Activated CD8-positive, alpha-beta T cell treated with anti-CD3 and anti-CD28 coated beads for 36 hours (primary cell): ENCODE measurements at regions not wholly inside any gene's neighbourhood (a gene's known extent, or its start where the extent isn't known, plus 50 kb on each side); places are given as distances from the start of the nearest gene placed in this dataset.

ENCODE experiments used
- ATAC-seq: fragments of 200-7000 bp; cut with Tn5 transposase; one replicate; pipeline ENCODE4 v1.10.0; 2021; ENCODE audit warnings: mild to moderate bottlenecking, moderate library complexity
- CTCF ChIA-PET: fragments of 350-600 bp; sonication (Branson Sonifier 250); formaldehyde crosslinking; loops from one replicate; lab custom pipeline; 2021; ENCODE audit warnings: antibody characterized with exemption; lab: Charles Lee
- POLR2A ChIA-PET: fragments of 350-600 bp; sonication (Branson Sonifier 250); formaldehyde crosslinking; loops from one replicate; lab custom pipeline; 2021; ENCODE audit warnings: antibody characterized with exemption; lab: Charles Lee
- DNase-seq: peaks from one replicate; pipeline ENCODE4 v3.0.0-alpha.2; 2020
- H3K27ac Mint-ChIP-seq: one replicate; pipeline ENCODE4 v1.8.0; 2021; ENCODE audit warnings: mild to moderate bottlenecking, mixed read lengths
- H3K27me3 Mint-ChIP-seq: one replicate; pipeline ENCODE4 v1.8.0; 2021; ENCODE audit warnings: mixed read lengths
- H3K36me3 Mint-ChIP-seq: one replicate; pipeline ENCODE4 v1.8.0; 2021; ENCODE audit warnings: low read depth, mixed read lengths
- H3K4me1 Mint-ChIP-seq: one replicate; pipeline ENCODE4 v1.8.0; 2021; ENCODE audit warnings: low read depth, mixed read lengths
- H3K4me3 Mint-ChIP-seq: one replicate; pipeline ENCODE4 v1.8.0; 2021; ENCODE audit warnings: mild to moderate bottlenecking, moderate library complexity, mixed read lengths
- H3K9me3 Mint-ChIP-seq: one replicate; pipeline ENCODE4 v1.8.0; 2021; ENCODE audit warnings: mixed read lengths
- intact Hi-C: fragments of 100-400 bp; cut with micrococcal nuclease; formaldehyde crosslinking; loops from one replicate; pipeline ENCODE4 v1.10.0; 2022
- TF ChIP-seq, protein P1 (sequence below): fragments of 200-600 bp; IDR thresholded peaks from one replicate; pipeline ENCODE4 v1.8.0; 2022; ENCODE audit warnings: antibody characterized with exemption, mild to moderate bottlenecking

DNA sequence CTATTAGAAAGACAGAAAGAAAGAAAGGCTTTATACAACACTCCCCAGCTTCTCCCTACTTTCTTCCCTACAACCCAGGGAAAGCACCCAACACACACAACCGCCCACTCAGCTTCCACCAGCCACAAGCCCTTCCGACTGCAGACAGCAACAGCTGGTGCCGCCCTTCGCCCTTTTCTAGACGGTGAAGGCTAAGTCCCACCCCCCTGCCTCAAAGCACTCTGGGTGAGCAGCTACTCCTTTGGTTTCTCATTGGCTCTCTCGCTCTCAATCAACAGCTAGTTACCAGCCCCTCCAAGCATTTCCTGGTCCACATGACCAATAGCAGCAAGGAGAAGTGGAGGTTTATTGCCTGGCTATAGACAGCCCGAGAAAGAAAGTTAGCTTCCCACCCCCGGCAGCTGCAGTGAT lies 230.1 kb upstream of the MOCS1 start:
- Mint-ChIP-seq H3K27me3 (peaks cover 3% of the 10 kb centered on the region), H3K27ac (no peak overlapping the region), H3K4me3 (no peak overlapping the region), H3K9me3 (no peaks in the 10 kb centered on the region), H3K36me3 (no peaks in the 10 kb centered on the region), H3K4me1 (no peaks in the 10 kb centered on the region)
- ATAC-seq, result no peak
- ChIA-PET CTCF (no interaction called here), POLR2A (no interaction called here)
- TF ChIP-seq, protein P1, sequence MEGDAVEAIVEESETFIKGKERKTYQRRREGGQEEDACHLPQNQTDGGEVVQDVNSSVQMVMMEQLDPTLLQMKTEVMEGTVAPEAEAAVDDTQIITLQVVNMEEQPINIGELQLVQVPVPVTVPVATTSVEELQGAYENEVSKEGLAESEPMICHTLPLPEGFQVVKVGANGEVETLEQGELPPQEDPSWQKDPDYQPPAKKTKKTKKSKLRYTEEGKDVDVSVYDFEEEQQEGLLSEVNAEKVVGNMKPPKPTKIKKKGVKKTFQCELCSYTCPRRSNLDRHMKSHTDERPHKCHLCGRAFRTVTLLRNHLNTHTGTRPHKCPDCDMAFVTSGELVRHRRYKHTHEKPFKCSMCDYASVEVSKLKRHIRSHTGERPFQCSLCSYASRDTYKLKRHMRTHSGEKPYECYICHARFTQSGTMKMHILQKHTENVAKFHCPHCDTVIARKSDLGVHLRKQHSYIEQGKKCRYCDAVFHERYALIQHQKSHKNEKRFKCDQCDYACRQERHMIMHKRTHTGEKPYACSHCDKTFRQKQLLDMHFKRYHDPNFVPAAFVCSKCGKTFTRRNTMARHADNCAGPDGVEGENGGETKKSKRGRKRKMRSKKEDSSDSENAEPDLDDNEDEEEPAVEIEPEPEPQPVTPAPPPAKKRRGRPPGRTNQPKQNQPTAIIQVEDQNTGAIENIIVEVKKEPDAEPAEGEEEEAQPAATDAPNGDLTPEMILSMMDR, result no peak
- no peak for DNase-seq
- intact Hi-C loops, result no loop called here

DNA sequence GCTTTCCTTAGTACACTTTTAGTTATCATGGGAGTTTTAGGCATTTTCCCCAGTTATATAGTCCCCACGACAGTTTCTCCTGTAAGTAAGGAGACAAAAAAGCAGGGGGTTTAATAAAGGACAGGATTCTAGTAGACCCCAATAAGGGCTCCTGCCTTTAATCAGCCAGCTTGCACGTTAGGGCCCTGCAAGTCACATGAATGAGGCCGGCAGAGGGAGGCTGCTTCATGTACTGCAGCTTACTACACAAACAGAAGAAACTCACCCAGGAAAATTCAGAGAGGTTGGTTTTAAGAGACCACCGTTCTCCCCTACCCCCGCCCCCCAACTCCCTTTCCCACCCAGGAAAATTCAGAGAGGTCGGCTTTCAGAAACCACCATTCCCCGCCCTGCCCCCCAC lies 229.7 kb upstream of the MOCS1 start:
- H3K36me3 Mint-ChIP-seq, result no peaks in the 10 kb centered on the region
- TF ChIP-seq, protein P1, result no peak
- H3K9me3 Mint-ChIP-seq, result no peaks in the 10 kb centered on the region
- ChIA-PET POLR2A (no interaction called here), CTCF (no interaction called here)
- no peaks in the 10 kb centered on the region for H3K4me1 Mint-ChIP-seq
- peaks cover 3% of the 10 kb centered on the region for H3K27me3 Mint-ChIP-seq
- no peak for DNase-seq
- no peak overlapping the region for H3K4me3 Mint-ChIP-seq
- H3K27ac Mint-ChIP-seq, result no peak overlapping the region
- no peak for ATAC-seq
- intact Hi-C loops, result no loop called here

DNA sequence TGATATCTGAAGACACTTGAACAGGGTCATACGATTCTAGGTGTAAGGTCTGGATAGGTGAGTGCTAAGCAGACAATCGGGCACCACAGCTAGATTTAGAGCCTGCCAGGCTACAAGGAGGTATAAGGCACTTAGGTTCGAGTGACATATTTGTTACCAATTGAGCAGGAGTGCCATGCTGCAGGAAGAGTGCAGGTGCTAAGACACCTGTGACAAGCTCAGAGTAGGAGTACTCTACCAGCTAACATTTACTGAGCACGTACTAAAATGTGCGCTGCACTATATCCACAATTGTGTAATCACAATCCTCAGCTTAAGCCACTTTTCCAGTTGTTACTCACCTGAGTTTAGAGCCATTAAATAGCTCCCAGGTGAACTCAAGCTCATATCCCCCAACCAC lies 227.8 kb upstream of the MOCS1 start:
- TF ChIP-seq, protein P1, result no peak
- Mint-ChIP-seq H3K36me3 (no peaks in the 10 kb centered on the region), H3K27ac (no peak overlapping the region), H3K4me3 (no peak overlapping the region), H3K9me3 (no peaks in the 10 kb centered on the region), H3K4me1 (no peaks in the 10 kb centered on the region), H3K27me3 (peaks cover 3% of the 10 kb centered on the region)
- POLR2A ChIA-PET, result interaction anchor here (1.0 kb wide), 1 partner anchor 8 kb away, joined by 3 read pairs; no protein-coding TSS in a partner anchor
- ATAC-seq (no peak), DNase-seq (no peak)
- CTCF ChIA-PET, result no interaction called here
- intact Hi-C loops, result no loop called here

DNA sequence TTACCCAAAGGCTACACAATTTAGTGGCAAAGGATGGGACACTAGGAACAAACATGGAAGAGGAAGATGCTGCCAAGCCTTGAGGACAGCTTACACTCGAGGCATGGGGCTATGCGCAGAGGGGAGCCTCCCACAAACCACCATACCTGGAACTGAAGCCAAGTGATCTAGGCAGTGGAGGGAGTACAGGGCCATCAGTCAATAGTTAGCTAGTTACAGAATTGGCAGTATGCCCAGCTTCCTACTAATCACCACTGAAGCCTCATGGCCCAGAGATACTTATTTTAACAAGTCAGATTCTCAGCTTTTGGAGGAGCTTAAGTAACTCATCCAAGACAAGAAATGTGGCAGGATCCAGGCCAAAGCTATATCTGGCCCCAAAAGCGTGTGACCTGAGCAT lies 226.6 kb upstream of the MOCS1 start:
- TF ChIP-seq, protein P1, result no peak
- Mint-ChIP-seq H3K36me3 (no peaks in the 10 kb centered on the region), H3K4me1 (no peaks in the 10 kb centered on the region), H3K27ac (no peak overlapping the region), H3K4me3 (no peak overlapping the region), H3K27me3 (peaks cover 5% of the 10 kb centered on the region), H3K9me3 (no peaks in the 10 kb centered on the region)
- ATAC-seq (no peak), DNase-seq (no peak)
- CTCF ChIA-PET, result no interaction called here
- POLR2A ChIA-PET, result interaction anchor here (0.9 kb wide), 1 partner anchor 72 kb away, joined by 3 read pairs; no protein-coding TSS in a partner anchor
- intact Hi-C loops, result no loop called here

DNA sequence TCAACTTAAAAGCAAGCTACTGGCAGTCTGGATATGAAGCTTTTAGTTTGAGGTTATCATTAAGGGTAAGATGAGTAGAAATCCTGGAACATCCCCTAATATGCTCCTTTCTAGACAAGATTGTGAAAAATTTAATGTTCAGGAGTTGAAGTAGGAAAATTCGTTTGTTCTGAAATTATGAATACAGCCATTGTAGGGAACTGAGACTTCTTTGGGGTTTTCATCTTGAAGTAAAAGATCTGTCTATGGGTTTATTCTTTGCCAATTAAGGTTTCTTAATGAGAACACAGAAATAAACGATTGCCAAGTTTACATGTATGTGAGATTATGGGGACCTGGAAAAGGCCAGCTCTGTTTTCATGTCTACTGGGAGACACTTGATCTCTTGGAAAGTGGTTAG lies 225.6 kb upstream of the MOCS1 start:
- H3K4me3 Mint-ChIP-seq, result no peak overlapping the region
- no peaks in the 10 kb centered on the region for H3K4me1 Mint-ChIP-seq
- no peaks in the 10 kb centered on the region for H3K9me3 Mint-ChIP-seq
- ATAC-seq (no peak), DNase-seq (no peak)
- ChIA-PET POLR2A (no interaction called here), CTCF (no interaction called here)
- no peaks in the 10 kb centered on the region for H3K36me3 Mint-ChIP-seq
- TF ChIP-seq, protein P1, result no peak
- no peak overlapping the region for H3K27ac Mint-ChIP-seq
- peaks cover 7% of the 10 kb centered on the region for H3K27me3 Mint-ChIP-seq
- intact Hi-C loops, result no loop called here
